Hepatocyte (in vitro differentiated cells): ENCODE measurements at regions not wholly inside any gene's neighbourhood (a gene's known extent, or its start where the extent isn't known, plus 50 kb on each side); places are given as distances from the start of the nearest gene placed in this dataset.

Source experiments
- CTCF ChIP-seq: fragments of 200-600 bp; sonication (generic); IDR thresholded peaks from 2 replicates; pipeline ENCODE4 v1.5.1; 2016; ENCODE audit warnings: antibody characterized with exemption, mild to moderate bottlenecking; ENCODE audit not compliant: poor library complexity
- EZH2phosphoT487 ChIP-seq: fragments of 200-600 bp; sonication (generic); IDR thresholded peaks from one replicate; pipeline ENCODE4 v1.6.1; 2018; ENCODE audit warnings: antibody characterized with exemption, mild to moderate bottlenecking, low read depth, moderate library complexity; ENCODE audit not compliant: unreplicated experiment, severe bottlenecking

- no peak for TF ChIP-seq CTCF
- no peak for TF ChIP-seq EZH2phosphoT487
Measured at GRCh38 chr18:5744659-5745058, 150.7 kb downstream of the TMEM200C start.
